HG03066 (cell line): ENCODE measurements at regions not wholly inside any gene's neighbourhood (a gene's known extent, or its start where the extent isn't known, plus 50 kb on each side); places are given as distances from the start of the nearest gene placed in this dataset.
"Not testable (repeated sequence)": the region's sequence is repeated elsewhere in the genome, so short reads cannot be mapped to it uniquely, and the experiment has no call there.

Source experiments
- ATAC-seq: cut with Tn5 transposase; IDR thresholded peaks from one replicate; pipeline ENCODE4 v1.9.1; 2021; ENCODE audit warnings: low read depth; ENCODE audit not compliant: unreplicated experiment

DNA sequence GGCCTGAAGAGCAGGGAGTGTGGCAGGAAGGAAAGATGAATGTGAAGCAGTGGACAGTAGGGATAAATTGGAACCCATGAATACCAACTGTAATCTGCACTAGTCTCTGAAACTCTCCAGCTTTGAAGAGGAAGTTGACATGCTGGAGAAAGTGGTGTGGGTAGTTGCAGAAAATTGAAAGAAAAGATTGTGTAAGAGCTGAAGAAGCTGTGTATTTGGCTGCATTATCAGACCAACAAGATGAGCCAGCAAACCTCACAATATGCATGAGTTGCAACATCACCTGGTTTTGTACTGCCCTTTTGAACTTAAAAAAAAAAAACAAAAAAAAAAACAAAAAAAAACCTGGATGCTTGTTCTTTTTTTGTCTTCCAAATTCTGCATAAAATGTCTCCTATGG is 921.9 kb upstream of the EYS start:
- no peak for ATAC-seq

DNA sequence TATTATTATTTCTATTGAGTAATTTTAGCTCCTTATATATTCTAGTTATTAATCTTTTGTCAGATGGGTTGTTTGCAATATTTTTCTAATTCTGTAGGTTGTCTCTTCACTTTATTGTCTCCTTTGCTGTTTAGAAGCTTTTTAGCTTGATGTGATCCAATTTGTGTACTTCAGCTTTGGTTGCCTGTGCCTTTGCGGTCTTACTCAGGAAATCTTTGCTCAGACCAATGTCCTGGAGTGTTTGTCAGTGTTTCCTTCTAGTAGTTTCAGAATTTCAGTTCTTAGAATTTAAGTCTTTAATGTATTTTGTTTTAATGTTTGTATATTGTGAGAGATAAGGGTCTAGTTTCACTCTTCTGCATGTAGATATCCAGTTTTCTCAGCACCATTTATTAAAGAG is 916.0 kb upstream of the EYS start:
- no peak for ATAC-seq

DNA sequence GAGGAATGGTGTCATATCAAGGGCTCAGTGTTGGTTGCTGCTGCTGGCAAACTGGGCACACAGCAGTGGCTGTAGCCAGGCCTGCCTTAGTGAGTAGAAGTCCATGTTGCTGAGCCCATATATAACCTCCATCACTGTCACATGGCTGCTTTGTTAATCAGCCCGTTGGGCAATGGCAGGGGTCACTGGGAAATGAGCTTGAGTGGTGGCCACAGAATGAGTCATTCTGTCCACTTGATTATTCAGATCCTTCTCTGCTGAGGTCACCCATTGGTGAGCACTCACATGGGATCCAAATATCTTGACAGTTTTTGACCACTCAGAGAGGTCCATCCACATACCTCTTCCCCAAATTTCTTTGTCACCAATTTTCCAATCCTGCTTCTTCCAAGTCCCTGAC is 898.9 kb upstream of the EYS start:
- ATAC-seq, result no peak

DNA sequence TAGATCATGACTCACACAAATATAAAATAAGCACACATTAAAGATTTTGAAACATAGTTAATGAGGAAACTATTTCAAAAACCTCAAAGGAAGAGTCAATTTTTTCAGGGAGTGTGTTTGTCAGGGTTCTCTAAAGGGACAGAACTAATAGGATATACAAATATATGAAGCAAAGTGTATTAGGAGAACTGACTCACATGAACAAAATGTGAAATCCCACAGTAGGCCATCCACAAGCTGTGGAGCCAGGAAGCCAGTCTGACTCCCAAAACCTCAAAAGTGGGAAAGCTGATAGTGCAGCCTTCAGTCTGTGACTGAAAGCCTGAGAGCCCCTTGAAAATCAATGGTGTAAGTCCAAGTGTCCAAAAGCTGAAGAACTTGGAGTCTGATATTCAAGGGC is 898.0 kb upstream of the EYS start:
- no peak for ATAC-seq

DNA sequence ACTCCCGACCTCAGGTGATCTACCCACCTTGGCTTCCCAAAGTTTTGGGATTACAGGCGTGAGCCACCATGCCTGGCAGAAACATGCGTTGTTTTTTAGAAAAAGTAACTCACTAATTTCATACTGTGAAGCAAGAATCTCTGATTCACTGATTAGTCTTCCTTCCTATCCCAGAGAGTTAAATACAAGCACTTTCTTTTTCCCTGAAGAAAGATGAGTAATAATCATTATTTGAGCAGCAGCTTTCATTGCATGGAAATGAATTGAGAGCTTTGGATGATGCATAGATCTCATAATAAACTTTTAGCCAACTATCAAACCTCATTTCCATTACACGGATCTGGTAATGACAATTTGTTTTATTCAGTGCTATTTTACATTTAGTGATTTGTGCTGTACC is 892.5 kb upstream of the EYS start:
- no peak for ATAC-seq

DNA sequence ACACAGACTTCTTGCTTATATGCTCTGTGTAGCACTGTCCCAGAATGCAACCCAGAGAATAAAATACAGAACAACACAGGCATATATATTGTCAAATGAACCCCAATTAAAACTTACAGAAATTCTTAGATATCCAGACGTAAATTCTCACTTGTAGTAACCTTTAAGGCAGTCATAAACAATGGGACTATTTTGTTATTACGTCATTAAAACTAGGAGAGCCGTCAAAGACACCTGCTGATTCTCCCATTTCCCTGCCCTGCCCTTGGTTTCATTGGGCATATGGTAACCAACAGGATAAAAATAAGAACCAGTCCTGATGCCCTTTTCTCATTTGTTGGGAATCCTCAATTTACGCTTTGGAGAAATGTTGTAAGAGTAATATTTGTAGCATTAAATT is 871.3 kb upstream of the EYS start:
- ATAC-seq, result no peak

DNA sequence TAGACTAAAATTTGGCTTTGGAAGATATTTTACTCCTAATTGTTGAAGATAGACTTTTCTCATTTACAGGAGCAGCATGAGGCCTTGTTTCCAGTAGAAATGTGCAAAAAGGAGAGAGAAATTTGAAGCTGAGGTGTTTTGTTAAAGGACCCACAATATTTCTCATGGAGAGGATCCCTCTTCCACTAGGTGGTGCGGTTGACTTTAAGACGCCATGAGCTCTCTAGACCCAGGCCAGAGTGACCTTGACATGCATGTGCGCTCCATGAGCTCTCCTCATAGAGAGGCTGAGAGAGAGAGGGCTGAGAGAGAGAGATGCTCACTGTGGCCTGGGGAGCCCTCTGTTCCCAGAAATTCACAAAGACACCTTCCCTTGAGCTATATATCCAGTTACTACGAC is 861.2 kb upstream of the EYS start:
- no peak for ATAC-seq

DNA sequence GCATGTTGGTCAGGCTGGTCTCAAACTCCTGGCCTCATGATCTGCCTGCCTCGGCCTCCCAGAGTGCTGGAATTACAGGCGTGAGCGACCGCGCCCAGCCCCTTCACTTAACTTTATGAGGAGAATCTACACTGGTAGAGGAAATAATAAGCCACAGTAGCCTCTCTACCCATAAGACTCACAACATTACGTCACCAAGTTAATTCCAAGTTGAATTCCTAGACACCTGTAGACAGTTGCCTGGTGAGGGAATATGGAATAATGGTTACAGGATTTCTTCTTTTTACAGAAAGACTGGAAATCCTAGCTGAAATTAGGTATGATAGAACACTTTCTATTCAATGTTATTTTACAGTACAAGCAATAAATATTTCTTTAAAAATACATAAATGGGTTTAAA is 854.5 kb upstream of the EYS start:
- ATAC-seq, result no peak

DNA sequence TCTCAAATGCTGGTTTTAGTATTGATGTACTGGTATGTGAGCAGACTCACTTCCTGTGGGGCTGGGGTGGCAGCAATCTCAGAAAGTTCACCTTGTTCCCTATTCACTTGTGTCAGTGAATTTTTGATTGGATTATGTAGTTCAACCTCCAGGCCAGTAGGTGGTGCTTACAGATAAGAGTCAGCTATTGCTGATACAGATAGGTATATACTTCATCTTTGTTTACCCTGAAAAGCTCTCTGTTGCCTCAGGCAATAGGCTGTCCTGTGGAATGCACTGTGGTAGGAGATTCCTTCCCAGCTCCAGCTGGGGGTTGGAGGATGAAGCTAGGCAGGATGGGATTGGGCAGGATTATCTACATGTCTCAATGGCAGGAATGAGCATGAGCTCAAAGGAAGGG is 851.2 kb upstream of the EYS start:
- ATAC-seq, result no peak

DNA sequence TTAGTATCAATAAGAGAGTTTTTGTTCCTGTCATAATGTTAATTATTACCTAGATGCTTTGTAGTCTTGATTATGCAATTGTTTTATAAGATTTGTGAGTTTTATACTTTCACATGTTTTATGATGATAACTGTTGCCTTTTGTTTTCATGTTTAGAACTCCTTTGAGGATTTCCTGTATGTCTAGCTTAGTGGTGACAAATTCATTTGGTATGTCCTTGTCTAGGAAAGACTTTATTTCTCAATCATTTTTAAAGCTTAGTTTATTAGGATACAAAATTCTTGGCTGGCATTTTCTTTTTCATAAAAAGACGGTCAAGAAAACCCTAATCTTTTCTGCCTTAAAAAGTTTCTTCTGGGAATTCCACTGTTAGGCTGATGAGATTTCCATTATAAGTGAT is 849.9 kb upstream of the EYS start:
- ATAC-seq, result no peak

DNA sequence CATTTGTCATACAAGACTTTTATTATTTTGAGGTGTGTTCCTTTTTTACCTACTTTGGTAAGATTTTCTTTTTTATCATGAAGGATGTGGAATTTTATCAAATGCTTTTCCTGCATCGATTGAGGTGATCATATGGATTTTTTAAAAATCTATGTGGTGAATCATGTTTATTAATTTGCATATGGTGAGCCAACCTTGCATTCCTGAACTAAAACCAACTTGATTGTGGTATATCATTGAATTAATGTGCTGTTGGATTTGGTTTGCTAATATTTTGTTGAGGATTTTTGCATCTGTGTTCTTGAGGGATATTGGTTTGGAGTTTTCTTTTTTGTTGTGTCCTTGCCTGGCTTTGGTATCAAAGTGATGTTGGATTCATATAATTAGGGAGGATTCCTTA is 848.1 kb upstream of the EYS start:
- no peak for ATAC-seq

DNA sequence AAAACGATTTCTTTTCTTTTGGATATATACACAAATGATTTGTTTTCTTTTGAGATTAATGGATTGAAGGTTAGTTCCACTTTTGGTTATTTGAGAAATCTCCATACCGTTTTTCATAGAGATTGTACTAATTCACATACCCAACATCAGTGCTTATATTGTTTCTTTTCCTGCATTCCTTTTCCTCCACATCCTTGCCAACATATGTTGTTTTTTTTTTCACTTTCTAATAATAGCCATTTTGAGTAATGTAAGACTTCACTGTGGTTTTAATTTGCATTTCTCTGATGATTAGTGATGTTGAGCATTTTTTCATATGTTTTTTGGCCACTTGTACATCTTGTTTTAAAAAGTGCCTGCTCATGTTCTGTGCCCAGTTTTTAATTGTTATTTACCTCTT is 846.4 kb upstream of the EYS start:
- ATAC-seq, result no peak

DNA sequence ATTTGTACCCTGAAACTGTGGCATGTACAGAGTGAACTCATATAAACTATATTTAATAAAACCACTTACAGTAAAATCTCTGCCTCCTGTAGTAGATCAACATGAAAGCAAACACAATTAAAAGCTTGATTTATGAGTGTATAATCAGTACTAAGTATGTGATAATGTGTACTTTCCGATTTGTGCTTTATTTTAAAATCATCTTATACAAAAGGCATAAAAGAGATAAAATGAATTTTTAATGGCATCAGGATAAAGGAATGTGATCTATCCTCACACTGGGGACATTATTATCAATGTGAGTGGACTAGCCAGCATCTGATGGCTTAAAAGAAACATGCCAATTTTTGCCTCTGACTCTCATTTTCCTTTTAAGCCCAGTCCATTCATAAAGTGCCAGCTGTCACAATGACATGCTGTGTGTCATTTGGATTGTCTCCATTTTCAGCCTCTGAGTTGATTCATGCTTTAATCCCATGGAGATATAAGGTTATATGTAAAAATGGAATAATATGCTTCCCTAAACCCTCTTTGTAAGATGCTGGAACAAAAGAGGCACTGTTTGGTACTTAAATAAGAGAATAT is 831.6 kb upstream of the EYS start:
- no peak for ATAC-seq

DNA sequence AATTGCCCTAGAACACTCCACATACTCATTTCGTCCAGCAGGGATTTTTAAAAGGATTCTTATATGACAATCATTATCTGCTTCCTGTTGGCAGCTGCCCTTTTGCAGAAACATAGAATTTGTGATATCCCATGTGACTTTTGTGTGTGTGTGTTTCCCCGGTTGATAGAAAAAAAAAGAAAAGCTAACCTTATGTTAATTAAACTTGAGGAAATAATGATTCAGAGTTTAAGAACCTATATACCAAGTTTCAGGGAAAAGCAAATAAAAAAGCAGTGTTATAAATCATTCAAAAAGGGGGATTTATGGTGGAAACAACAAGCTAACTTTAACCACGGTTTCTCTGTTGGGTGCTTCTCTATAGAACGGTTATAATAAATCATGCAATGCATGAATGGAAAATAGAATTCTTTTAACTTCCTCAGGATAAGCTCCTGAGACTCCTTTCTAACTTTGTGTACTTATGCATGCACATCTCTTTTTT is 826.9 kb upstream of the EYS start:
- ATAC-seq, result no peak

DNA sequence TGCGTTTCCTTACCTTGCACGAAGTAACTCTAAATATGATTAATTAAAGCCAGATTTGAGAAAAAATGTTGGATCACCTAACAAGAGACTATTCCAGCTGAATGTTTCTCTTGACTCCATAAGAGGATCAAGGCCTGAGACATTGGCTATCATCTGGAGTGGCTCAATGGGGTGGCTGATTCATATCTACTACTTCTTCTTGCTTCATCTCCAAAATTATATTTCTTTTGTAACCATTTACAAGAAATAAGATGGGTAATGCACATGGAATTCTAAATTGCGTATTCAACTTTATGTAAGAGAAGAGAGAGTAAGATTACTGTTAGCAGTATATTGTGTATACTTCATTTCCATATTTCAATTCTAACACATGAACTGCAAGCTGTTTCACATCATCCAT is 819.0 kb upstream of the EYS start:
- no peak for ATAC-seq

DNA sequence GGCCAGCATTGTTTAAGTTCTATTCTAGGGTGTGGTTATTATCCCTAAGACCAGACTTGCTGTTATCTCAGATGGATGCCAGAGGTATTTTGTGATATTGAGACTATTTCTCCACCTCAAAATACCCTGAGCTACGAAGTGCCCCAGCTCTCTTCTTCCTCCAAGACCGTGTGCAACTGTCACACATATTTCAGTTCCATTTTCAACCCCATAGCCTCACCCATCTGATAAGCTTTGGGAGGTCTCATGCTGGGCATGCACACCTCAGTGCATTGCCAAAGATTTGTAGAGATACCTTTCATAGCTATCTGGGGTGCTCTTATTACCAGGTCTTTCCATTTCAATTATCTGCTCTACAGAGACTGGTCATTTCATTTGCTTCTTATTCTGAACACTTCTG is 815.8 kb upstream of the EYS start:
- no peak for ATAC-seq

DNA sequence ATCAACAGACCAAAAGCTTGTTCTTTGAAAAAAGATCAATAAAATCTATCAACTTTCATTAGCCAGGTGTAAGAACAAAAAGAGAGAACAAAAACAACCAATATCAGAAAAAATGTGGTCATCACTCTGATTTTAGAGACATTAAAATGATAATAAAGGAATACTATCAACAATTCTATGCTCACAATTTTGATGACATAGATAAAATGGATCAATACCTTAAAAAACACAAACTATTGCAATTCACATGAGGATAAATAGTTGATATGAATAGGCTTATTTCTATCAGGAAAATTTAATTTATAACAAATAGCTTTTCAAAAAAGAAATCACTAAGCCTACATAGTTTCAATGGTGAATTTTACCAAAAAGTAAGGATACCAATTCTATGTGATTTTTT is 809.4 kb upstream of the EYS start:
- no peak for ATAC-seq

DNA sequence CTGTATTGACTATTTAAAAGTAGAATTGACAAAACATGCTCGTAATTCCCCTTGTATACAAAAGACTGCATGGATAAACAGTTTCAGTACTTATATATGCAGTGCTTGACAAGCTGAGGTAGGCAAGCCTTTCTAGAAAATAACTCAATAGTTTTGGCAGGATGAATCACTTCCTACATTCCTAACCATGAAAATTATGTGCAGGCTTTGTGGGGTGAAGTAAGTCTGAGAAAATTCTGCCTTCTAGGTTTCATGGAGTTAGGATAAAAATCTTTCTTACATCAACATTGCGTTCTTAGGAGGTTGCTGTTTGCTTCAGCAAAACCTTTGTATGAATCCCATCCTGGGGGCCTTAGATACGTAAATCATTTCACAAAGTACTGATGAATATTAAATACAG is 801.4 kb upstream of the EYS start:
- ATAC-seq, result no peak

DNA sequence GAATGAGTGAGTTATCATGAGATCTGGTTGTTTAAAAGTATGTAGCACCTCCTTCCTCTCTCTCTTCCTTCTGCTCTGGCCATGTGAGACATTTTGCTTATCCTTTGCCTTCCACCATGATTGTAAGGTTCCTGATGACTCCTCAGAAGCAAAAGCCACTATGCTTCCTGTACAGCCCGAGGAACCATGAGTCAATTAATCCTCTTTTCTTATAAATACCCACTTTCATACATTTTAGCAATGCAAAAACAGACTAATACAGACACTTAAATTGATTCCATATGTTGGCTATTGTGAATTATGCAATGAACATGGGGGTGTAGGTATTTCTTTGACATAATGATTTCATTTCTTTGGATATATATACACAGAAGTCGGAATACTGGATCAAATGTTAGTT is 792.8 kb upstream of the EYS start:
- ATAC-seq, result no peak

DNA sequence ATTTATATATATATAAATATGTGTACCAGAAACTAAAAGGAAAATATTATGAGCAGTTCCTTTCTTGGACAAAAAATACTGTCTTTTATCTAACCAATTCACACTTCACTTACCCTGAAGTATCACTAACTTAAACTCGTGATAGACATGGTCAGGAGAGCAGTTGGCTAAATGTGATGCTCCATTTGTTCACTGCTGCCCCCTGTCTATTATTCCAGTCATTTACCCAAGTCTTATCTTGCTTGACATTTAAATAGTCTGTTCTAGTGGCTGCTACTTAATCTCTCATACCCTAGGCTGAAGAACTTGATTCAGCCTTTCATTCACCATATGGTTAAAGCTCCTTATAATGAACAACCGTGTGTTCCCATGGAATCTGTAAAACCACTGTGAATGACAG is 789.6 kb upstream of the EYS start:
- ATAC-seq, result no peak

DNA sequence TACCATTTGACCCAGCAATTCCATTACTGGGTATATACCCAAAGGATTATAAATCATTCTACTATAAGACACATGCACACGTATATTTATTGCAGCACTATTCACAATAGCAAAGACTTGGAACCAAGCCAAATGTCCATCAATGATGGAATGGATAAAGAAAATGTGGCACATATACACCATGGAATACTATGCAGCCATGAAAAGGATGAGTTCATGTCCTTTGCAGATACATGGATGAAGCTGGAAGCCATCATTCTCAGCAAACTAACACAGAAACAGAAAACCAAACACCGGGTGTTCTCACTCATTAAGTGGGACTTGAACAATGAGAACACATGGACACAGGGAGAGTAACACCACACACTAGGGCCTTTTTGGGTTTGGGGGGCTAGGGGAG is 787.6 kb upstream of the EYS start:
- not testable (repeated sequence) for ATAC-seq

DNA sequence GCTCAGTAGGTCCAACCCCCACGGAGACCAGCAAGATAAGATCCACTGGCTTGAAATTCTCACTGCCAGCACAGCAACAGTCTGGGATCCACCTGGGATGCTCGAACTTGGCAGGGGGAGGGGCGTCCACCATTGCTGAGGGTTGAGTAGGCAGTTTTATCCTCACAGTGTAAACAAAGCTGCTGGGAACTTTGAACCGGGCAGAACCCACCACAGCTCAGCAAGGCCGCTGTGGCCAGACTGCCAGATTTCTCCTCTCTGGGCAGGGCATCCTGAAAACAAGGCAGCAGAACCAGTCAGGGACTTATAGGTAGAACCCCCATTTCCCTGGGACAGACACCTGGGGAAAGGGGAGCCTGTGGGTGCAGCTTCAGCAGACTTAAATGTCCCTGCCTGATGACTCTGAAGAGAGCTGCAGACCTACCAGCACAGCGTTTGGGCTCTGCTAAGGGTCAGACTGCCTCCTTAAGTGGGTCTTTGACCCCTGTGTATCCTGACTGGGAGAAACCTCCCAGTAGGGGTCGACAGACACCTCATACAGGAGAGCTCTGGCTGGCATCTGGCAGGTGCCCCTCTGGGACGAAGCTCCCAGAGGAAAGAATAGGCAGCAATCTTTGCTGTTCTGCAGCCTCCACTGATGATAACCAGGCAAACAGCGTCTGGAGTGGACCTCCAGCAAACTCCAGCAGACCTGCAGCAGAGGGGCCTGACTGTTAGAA is 782.4 kb upstream of the EYS start:
- no peak for ATAC-seq

DNA sequence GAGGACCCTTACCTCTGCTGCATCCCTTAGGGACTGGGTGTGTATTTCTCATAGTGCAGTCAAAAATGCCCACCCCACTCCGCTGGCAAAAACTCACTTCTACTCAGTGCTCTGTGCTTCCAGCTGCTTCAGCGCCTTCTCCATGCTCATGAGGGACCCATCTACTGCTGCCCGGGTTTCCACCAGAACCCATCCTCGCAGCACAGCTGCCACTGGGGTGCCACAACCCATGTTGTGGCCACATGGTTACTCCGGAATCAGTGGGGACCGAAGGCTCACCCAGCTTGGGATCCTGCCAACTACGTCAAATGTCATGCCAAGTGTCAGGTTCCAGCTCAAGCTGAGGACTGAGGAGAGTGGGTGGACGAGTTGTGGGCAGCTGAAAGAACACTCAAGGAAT is 774.2 kb upstream of the EYS start:
- ATAC-seq, result no peak
